ENCODE measurements at regions not wholly inside any gene's neighbourhood (a gene's known extent, or its start where the extent isn't known, plus 50 kb on each side); places are given as distances from the start of the nearest gene placed in this dataset.
"Not testable (repeated sequence)": the region's sequence is repeated elsewhere in the genome, so short reads cannot be mapped to it uniquely, and the experiment has no call there.

GRCh38 chr2:160584972-160585494 lies 91.4 kb upstream of the RBMS1 start:
- DNase-seq = no peak

- DNase-seq = no peak
These were observed 97.1 kb upstream of the RBMS1 start for GRCh38 chr2:160590664-160591063.

GRCh38 chr2:160592401-160592800 lies 98.8 kb upstream of the RBMS1 start:
- no peak for DNase-seq

- DNase-seq = no peak
These were observed 99.4 kb upstream of the RBMS1 start for GRCh38 chr2:160592993-160593392.

- no peak for DNase-seq
These were observed 102.8 kb upstream of the RBMS1 start for GRCh38 chr2:160596441-160596840.

- DNase-seq = not testable (repeated sequence)
These were observed 106.8 kb upstream of the RBMS1 start for GRCh38 chr2:160600437-160600836.

GRCh38 chr2:160602073-160602472 lies 108.5 kb upstream of the RBMS1 start:
- DNase-seq = no peak

- DNase-seq = no peak
These were observed 110.3 kb upstream of the RBMS1 start for GRCh38 chr2:160603771-160604510.

- DNase-seq = no peak
These were observed 112.7 kb upstream of the RBMS1 start for GRCh38 chr2:160606341-160606740.

- DNase-seq = no peak
These were observed 115.0 kb upstream of the RBMS1 start for GRCh38 chr2:160608599-160608998.

- no peak for DNase-seq
These were observed 115.7 kb upstream of the RBMS1 start for GRCh38 chr2:160609346-160609745.

- DNase-seq = no peak
These were observed 116.4 kb upstream of the RBMS1 start for GRCh38 chr2:160610041-160610440.

GRCh38 chr2:160612266-160612856 lies 118.8 kb upstream of the RBMS1 start:
- no peak for DNase-seq

GRCh38 chr2:160613466-160614153 lies 120.0 kb upstream of the RBMS1 start:
- DNase-seq = no peak

GRCh38 chr2:160614391-160614790 lies 120.8 kb upstream of the RBMS1 start:
- no peak for DNase-seq

GRCh38 chr2:160615706-160616105 lies 122.1 kb upstream of the RBMS1 start:
- DNase-seq = no peak

GRCh38 chr2:160616149-160616548 lies 122.5 kb upstream of the RBMS1 start:
- no peak for DNase-seq

GRCh38 chr2:160621748-160622147 lies 128.1 kb upstream of the RBMS1 start:
- DNase-seq = no peak

- not testable (repeated sequence) for DNase-seq
These were observed 134.5 kb upstream of the RBMS1 start for GRCh38 chr2:160628020-160628637.

GRCh38 chr2:160628811-160629210 lies 135.2 kb upstream of the RBMS1 start:
- DNase-seq = no peak

GRCh38 chr2:160630801-160631590 lies 137.4 kb upstream of the RBMS1 start:
- DNase-seq = no peak
